ENCODE measurements at regions not wholly inside any gene's neighbourhood (a gene's known extent, or its start where the extent isn't known, plus 50 kb on each side); places are given as distances from the start of the nearest gene placed in this dataset.

DNA sequence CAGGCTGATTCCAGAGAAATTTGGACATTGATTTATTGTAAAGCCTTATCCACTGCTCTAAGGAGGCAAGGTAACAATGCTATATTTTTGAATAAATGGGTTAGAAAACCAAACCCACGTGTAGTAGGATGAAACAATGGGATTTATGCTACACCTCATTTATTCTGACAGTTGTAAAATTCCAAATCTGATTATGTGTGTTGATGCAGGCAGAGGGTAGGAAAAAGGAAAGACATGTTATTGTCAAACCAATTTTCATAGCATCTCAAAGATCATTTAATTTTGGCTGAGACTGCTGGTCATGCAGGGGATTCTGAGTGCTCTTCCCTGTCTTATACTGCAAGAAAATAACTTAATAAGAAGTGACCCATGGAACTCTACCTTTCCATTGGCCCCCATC is 1219.9 kb upstream of the SORCS1 start:
- Histone ChIP-seq H3K4me3 (IDR thresholded peaks at IDR 0.05; ENCODE audit: insufficient read depth, low read depth, low read length) (no peak overlapping the region), H4K20me1 (ENCODE audit: insufficient read depth) (no peaks in the 10 kb centered on the region), H3K4me2 (no peak overlapping the region), H3K9ac (no peak overlapping the region), H3K36me3 (ENCODE audit: insufficient read depth) (no peaks in the 10 kb centered on the region), H2AFZ (ENCODE audit: low read depth) (no peak overlapping the region), H3K79me2 (ENCODE audit: insufficient read depth, low read depth) (no peaks in the 10 kb centered on the region), H3K27ac (no peak overlapping the region), H3K27me3 (ENCODE audit: insufficient read depth, low read depth) (no peaks in the 10 kb centered on the region), H3K4me1 (ENCODE audit: low read depth, poor library complexity, severe bottlenecking) (no peaks in the 10 kb centered on the region)
- TF ChIP-seq, protein P1, sequence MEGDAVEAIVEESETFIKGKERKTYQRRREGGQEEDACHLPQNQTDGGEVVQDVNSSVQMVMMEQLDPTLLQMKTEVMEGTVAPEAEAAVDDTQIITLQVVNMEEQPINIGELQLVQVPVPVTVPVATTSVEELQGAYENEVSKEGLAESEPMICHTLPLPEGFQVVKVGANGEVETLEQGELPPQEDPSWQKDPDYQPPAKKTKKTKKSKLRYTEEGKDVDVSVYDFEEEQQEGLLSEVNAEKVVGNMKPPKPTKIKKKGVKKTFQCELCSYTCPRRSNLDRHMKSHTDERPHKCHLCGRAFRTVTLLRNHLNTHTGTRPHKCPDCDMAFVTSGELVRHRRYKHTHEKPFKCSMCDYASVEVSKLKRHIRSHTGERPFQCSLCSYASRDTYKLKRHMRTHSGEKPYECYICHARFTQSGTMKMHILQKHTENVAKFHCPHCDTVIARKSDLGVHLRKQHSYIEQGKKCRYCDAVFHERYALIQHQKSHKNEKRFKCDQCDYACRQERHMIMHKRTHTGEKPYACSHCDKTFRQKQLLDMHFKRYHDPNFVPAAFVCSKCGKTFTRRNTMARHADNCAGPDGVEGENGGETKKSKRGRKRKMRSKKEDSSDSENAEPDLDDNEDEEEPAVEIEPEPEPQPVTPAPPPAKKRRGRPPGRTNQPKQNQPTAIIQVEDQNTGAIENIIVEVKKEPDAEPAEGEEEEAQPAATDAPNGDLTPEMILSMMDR (conservative IDR thresholded peaks at IDR 0.05; ENCODE audit: low read depth, low read length), result no peak

DNA sequence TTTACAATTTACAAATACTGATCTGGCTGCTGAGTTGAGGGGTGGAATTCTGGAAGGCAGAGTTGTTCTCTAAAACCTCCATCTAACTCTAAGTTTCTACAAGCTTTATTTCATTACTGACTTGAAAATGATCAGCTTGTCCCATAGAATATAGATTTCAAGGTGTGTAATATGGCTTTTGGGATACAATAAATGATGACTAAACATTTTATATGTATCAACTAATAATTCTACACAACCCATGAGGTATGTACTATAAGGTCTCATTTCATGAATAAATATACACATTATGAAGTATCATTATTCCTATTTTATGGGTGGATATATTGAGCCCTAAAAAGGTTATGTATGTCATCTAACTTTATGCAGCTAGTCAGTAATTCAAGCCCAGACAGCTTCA is 1214.3 kb upstream of the SORCS1 start:
- Histone ChIP-seq H3K4me2 (no peak overlapping the region), H3K79me2 (ENCODE audit: insufficient read depth, low read depth) (no peaks in the 10 kb centered on the region), H3K4me1 (ENCODE audit: low read depth, poor library complexity, severe bottlenecking) (no peaks in the 10 kb centered on the region), H3K27ac (no peak overlapping the region), H2AFZ (ENCODE audit: low read depth) (no peak overlapping the region), H4K20me1 (ENCODE audit: insufficient read depth) (no peaks in the 10 kb centered on the region), H3K9ac (no peak overlapping the region), H3K36me3 (ENCODE audit: insufficient read depth) (no peaks in the 10 kb centered on the region), H3K4me3 (IDR thresholded peaks at IDR 0.05; ENCODE audit: insufficient read depth, low read depth, low read length) (no peak overlapping the region), H3K27me3 (ENCODE audit: insufficient read depth, low read depth) (no peaks in the 10 kb centered on the region)
- TF ChIP-seq, protein P1 (conservative IDR thresholded peaks at IDR 0.05; ENCODE audit: low read depth, low read length), result no peak

DNA sequence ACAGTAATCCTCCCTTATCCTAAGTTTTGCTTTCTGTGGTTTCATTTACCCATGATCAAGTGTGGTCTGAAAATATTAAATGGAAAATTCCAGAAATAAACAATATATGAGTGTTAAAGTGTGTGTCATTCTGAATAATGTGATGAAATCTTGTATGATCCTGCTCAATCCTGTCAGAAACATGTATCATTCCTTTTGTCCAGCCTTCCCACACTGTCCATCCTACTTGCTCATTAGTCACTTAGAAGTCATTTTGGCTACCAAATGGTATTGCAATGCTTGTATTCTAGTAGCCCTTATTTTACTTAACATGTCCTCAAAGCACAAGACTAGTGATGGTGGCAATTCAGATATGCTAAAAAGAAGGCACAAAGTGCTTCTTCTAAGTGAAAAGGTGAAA is 1211.2 kb upstream of the SORCS1 start:
- Histone ChIP-seq H3K4me3 (IDR thresholded peaks at IDR 0.05; ENCODE audit: insufficient read depth, low read depth, low read length) (no peak overlapping the region), H3K27me3 (ENCODE audit: insufficient read depth, low read depth) (no peaks in the 10 kb centered on the region), H3K27ac (no peak overlapping the region), H3K36me3 (ENCODE audit: insufficient read depth) (no peaks in the 10 kb centered on the region), H3K4me1 (ENCODE audit: low read depth, poor library complexity, severe bottlenecking) (no peaks in the 10 kb centered on the region), H3K9ac (no peak overlapping the region), H4K20me1 (ENCODE audit: insufficient read depth) (no peaks in the 10 kb centered on the region), H2AFZ (ENCODE audit: low read depth) (no peak overlapping the region), H3K4me2 (no peak overlapping the region), H3K79me2 (ENCODE audit: insufficient read depth, low read depth) (no peaks in the 10 kb centered on the region)
- TF ChIP-seq, protein P1 (conservative IDR thresholded peaks at IDR 0.05; ENCODE audit: low read depth, low read length), result no peak

DNA sequence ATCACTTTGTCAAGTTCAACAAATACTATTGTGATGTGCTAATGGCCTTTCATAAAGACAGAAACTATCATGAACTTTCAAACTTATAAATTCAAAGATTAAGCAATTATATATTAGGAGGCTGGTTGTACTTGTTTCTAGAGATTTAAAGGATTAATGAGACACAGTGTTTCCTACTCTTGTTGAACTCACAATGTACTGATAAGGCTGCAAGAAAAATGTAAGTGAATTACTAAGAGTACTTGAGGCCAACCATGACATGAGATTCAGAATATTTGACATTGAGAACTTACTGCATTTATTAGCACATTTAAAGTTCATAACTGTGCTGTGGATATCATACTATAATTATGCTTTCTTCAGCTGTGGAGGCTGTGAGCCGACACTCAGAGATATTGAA is 1210.5 kb upstream of the SORCS1 start:
- Histone ChIP-seq H2AFZ (ENCODE audit: low read depth) (no peak overlapping the region), H3K4me1 (ENCODE audit: low read depth, poor library complexity, severe bottlenecking) (no peaks in the 10 kb centered on the region), H3K36me3 (ENCODE audit: insufficient read depth) (no peaks in the 10 kb centered on the region), H3K4me3 (IDR thresholded peaks at IDR 0.05; ENCODE audit: insufficient read depth, low read depth, low read length) (no peak overlapping the region), H3K4me2 (no peak overlapping the region), H3K27ac (no peak overlapping the region), H3K27me3 (ENCODE audit: insufficient read depth, low read depth) (no peaks in the 10 kb centered on the region), H3K79me2 (ENCODE audit: insufficient read depth, low read depth) (no peaks in the 10 kb centered on the region), H3K9ac (no peak overlapping the region), H4K20me1 (ENCODE audit: insufficient read depth) (no peaks in the 10 kb centered on the region)
- TF ChIP-seq, protein P1 (conservative IDR thresholded peaks at IDR 0.05; ENCODE audit: low read depth, low read length), result no peak

DNA sequence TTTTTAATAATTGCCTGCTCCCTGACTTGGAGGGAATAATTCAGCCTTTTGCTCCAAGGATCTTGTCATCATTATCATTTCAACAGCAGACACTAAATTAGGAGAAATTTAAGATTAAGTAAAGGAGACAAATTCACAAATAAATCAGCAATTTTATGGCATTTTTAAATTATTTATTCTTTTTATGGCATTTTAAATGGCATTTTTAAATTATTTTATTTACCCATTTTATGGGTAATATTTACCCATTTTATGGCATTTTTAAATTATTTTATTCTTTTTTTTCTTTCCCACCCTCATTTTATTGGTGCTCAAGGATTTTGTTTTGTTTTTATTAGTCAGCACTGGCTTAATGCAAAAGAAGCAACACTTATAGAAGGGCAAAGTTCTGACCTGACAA is 1201.0 kb upstream of the SORCS1 start:
- Histone ChIP-seq H3K27me3 (ENCODE audit: insufficient read depth, low read depth) (no peaks in the 10 kb centered on the region), H3K4me1 (ENCODE audit: low read depth, poor library complexity, severe bottlenecking) (no peaks in the 10 kb centered on the region), H4K20me1 (ENCODE audit: insufficient read depth) (no peaks in the 10 kb centered on the region), H3K9ac (no peak overlapping the region), H3K36me3 (ENCODE audit: insufficient read depth) (no peaks in the 10 kb centered on the region), H3K79me2 (ENCODE audit: insufficient read depth, low read depth) (no peaks in the 10 kb centered on the region), H3K27ac (no peak overlapping the region), H2AFZ (ENCODE audit: low read depth) (no peak overlapping the region), H3K4me2 (no peak overlapping the region), H3K4me3 (IDR thresholded peaks at IDR 0.05; ENCODE audit: insufficient read depth, low read depth, low read length) (no peak overlapping the region)
- TF ChIP-seq, protein P1 (conservative IDR thresholded peaks at IDR 0.05; ENCODE audit: low read depth, low read length), result no peak

All from KMS-11 (cell line).